HG02970 (cell line): ENCODE measurements at regions not wholly inside any gene's neighbourhood (a gene's known extent, or its start where the extent isn't known, plus 50 kb on each side); places are given as distances from the start of the nearest gene placed in this dataset.

Experiments
- ATAC-seq: cut with Tn5 transposase; IDR thresholded peaks from one replicate; pipeline ENCODE4 v1.9.1; 2021; ENCODE audit warnings: mild to moderate bottlenecking, moderate library complexity, moderate number of reproducible peaks; ENCODE audit not compliant: unreplicated experiment, low FRiP score

DNA sequence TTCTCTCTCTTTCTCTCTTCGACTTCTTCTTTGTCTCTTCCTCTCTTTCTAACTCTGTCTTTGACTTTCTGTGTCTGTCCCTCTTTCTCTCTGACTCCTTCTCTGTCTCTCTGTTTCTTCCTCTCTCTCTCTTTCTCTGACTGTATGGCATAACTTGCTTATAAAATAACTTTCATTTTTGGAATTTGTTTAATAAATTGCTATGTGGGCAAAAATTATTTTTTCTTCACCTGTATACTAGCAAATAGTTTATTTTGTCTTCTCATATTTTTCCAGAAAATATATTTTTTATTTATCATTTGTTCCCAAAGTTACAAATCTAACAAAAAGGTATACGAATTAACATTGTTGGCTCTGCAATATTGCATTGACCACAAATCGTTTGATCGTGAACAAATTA lies 305.7 kb upstream of the FAM98A start:
- ATAC-seq, result no peak

DNA sequence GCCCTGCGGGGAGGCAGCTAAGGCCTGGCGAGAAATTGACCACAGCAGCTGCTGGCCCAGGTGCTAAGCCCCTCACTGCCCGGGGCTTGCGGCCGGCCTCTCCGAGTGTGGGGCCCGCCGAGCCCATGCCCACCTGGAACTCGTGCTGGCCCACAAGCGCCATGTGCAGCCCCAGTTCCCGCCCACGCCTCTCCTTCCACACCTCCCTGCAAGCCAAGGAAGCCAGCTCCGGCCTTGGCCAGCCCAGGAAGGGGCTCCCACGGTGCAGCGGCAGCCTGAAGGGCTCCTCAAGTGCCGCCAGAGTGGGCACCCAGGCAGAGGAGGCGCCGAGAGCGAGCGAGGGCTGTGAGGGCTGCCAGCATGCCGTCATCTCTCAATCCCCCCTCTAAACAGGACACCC lies 304.6 kb upstream of the FAM98A start:
- no peak for ATAC-seq

DNA sequence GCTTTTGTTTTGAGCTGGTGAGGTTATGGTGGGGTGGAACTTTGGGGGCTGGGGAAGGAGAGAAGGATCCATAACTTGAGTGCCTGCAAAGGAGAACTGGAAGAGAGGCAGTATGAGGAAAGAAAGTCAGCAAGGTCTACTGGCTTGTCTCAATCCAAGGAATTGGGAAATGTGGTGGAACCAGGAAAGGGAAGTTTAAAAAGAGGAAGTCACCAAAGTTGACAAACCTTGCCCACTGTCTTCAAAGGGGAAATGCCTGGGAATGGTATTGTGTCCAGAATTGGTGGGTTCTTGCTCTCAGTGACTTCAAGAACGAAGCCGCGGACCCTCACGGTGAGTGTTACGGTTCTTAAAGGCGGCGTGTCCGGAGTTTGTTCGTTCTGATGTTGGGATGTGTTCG lies 304.1 kb upstream of the FAM98A start:
- ATAC-seq, result no peak

DNA sequence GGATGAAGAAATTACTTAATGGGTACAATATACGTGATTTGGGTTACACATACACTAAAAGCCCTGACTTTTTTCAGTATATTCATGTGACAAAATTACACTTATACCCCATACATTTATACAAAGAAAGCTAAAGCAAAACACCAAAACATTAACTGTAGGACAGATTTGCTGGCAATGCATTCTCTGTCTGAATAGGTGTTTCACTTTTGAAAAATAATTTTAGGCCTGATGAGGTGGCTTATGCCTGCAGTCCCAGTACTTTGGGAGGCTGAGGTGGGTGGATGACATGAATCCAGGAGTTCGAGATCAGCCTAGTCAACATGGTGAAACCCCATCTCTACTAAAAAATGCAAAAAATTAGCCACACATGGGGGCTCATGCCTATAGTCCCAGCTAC lies 301.5 kb upstream of the FAM98A start:
- ATAC-seq, result no peak

DNA sequence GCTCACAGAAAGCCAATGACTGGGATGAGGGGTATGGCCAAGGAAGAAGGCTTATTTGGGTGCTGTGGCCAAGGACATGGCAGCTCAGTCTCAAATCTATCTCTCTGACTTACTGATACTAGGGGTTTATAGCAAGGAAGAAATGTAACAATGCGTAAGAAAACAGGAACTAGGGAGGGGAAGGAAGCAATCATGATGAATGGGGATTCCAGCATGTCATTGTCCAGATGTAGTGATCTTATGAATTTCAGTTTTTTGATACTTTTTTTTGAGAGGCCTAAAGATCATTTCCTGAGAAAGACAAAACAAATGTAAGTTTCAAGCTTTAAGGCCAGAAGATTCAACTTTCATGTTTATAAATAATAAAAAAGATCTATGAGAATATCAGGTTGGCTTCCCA lies 298.6 kb upstream of the FAM98A start:
- no peak for ATAC-seq

DNA sequence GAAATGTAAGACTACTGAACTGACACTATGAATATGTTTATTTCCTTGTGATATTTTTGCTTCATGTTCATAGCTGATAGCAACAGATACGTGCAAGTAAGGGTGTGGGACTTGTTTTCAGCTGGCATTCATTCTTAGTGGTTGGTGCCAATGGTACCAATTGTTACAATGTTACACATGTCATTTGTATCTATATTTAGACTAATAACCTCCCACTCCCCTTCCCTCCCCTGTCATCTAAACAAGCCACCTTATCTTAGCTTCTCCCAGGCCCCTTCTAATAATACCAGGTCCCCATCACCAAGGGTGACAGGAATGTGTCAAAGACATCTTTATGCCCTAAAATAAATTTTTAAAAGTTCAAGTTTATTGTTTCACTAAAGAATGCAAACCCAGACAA lies 294.7 kb upstream of the FAM98A start:
- ATAC-seq, result no peak

DNA sequence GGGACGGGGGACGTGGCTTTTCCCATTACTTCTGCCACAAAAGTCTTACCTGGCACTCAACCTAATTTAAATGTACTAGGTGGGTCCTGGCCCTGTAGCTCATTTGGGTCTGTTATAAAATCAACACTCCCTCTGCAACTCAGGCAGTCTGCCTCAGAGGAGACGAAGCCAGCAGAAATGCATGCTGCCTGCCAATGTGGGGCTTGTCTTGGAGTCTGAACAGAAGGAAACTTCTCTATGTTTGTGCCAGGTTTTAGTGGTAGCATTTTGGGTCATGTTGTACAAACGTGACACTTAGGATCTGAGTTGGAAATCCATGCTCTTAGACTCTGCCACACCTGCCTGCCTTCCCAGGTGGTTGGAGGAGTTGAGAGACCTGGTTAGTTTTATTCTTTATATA lies 292.5 kb upstream of the FAM98A start:
- ATAC-seq, result no peak

DNA sequence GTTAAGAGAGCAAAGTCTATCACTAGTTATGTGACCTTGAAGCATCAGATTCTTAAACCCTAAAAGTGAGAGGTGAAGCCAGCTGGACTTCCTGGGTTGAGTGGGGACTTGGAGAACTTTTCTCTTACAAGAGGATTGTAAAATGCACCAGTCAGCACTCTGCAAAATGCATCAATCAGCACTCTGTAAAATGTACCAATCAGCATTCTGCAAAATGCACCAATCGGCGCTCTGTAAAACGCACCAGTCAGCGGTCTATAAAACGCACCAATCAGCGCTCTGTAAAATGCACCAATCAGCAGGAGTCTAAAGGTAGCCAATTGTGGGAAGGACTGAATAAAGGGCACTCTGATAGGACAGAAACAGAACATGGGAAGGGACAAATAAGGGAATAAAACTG lies 291.6 kb upstream of the FAM98A start:
- no peak for ATAC-seq

DNA sequence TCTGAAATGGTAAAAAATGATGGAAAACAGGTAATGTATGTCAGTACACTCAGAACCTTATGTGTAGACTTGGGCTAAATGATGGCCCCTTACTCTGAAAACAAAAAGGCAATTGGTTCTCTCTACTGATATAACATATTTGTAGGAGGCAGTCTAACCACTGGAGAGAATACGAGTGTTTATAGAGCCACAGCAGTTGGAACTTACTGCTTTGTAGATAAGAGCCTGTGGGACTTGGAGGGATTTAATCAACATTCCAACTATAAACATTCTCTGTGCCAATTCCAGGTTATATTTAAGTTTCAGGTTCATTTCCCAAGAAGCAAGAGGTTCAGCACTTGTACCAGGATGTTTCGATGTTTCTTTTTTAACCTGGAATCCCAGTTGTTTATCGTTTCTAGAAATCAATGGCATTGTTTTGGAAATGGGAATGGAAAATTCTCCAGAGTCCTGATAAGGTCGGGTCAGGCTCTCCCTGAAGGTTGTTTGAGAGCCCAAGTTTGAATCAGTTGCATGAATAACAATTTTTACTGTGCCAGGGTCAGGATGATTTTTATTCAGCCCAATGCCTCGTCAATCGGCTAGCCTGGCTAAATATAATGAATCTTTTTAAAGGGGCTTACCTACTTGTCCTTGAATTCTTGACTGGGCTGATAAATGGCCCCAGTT lies 278.4 kb upstream of the FAM98A start:
- no peak for ATAC-seq

DNA sequence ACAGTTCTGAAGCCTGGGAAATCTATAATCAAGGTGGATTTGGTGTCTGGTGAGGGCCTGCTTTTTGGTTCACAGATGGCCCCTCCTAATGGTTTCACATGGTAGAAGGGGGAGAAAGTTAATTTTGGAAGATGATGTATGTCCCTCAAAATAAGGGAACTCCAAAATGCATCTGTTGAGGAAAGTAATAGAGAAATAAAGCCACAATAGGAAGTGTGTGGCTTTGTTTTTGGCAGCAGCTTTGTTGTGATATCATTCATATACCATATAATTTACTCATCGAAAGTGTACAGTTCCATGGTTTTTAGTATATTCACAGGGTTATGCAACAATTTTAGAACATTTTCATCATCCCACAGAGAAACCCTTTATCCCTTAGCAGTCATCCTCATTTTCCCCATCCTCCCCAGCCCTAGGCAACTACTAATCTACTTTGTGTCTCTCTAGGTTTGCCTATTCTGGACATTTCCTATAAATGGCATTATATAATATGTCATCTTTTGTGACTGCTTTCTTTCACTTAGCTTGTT lies 274.0 kb upstream of the FAM98A start:
- ATAC-seq, result no peak

DNA sequence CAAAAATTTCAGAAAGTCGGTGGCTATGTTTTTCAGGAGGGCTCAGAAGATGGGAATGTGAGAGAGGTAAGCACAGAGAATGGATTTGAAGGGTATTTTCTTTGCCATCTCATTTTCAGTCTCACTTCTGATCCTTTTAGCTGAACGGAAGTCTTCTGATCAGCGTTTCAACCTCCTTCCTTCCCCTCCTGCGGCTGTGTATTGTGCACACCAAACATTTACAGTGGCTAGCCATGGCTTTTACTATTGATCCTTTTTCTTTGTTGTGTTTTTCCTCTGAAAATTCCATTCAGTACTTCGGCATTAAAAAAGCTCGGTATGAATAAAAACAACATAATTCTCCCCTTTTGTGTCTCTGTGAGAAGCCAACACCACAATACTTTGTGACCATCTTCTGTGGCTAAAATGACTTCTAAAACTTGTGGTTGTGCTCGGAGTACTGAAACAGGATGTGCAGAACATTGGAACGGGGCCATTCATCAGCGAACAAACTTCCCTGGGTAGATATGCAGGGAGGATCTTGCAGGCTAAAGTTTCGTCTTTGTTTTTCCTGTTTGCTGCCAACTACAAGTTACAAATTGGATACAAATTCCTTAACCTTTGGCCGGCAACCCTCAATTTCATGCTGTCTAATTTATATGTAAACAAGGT lies 260.8 kb upstream of the FAM98A start:
- ATAC-seq, result no peak

DNA sequence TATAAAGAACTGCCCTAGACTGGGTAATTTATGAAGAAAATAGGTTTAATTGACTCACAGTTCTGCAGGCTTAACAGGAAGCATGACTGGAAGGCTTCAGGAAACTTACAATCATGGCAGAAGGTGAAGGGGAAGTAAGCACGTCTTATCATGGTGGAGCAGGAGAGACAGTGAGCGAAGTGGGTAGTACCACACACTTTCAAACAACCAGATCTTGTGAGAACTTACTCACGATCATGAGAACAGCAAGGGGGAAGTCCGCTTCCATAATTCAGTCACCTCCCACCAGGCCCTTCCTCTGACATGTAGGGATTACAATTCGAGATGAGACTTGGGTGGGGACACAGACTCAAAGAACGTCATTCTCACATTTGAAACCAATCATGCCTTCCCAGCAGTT lies 260.1 kb upstream of the FAM98A start:
- no peak for ATAC-seq

DNA sequence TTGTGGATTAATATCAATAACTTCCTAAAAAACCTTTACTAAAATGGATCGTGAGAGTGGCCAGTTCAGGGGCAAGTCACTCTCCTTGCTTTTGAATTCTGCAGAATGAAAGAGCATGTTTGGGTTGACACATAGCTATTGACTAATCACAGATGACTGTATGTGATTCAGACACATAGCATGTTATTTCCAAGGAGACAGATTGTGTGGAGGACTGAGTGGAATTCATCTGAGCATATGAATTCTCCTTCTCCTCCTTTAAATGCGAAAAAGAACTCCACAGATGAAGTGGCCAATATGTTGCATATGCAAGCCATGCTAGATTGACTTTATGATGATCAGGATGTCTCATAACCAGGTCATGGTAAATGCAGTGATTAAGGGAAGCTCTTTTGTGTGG lies 249.4 kb upstream of the FAM98A start:
- no peak for ATAC-seq

DNA sequence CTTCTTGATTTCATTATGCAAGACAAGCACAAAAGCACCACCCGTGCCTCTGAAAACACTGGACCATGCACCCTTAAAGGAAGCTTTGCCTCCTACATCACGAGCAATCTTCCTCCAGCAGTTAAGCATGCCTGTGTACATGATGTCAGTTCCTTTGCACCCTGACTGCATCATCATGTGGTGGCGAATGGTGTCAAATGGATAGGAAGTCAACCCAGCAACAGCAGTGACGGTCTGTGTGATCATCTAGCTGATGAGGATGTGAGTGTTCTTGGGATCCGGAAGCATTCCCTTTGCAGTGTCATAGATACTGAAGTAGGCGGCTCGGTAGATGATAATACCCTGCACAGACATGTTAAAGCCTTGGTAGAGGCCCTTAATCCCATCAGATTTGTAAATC lies 240.7 kb upstream of the FAM98A start:
- ATAC-seq, result no peak

DNA sequence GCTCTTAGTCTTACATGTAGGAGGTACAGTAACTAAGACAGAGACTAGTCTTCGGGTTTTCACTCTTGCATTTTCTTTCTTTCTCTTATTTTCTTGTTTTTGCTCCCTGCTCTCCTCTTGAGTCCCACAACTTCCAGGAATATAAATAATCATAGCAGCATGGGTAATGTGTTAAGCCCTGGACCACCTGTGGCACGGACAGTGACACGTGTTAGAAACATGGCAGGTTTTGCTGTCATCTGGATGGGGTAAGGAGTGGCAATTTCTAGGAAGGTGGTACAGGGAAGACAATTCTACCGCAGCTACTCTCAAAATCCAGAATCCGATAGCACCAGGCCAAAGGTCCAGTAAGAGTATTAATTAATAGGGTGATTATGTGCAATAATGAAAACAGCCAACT lies 237.5 kb upstream of the FAM98A start:
- no peak for ATAC-seq

DNA sequence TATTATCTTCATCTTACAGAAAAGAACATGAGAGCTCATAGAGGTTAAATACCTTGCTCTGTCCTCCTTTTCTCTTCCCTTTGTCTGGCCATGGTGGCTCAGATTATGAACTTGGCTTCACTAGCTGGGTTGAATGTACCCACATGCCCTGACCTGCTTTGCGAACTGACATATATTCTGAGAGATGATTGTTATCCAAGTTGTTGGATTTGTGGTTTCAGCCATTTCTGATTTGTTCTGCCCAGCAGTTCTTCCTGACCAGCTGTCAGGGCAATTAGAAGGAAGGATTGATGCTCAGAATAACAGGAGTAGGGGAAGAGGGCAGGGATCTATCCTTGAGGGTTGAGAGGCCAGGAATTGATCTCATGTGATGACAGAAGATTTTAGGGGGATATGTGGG lies 236.8 kb upstream of the FAM98A start:
- ATAC-seq, result no peak

DNA sequence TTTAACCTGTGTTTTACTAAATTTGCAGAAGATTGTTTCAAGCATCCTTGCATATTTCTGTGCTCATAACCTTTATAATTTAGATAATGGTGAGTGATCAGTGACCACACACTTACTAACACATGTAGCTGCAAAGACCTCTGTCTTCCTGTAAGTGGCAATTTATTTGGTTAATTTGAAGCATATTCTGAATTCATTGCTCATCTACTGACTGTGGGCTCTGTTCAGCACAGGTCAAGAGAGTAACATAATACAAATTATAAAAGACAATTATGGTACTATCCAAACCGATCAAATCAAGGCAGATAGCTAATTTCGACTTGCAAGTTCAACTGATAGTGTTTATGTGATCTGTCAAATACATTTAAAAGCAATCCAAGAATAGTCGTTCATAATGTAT lies 223.9 kb upstream of the FAM98A start:
- no peak for ATAC-seq

DNA sequence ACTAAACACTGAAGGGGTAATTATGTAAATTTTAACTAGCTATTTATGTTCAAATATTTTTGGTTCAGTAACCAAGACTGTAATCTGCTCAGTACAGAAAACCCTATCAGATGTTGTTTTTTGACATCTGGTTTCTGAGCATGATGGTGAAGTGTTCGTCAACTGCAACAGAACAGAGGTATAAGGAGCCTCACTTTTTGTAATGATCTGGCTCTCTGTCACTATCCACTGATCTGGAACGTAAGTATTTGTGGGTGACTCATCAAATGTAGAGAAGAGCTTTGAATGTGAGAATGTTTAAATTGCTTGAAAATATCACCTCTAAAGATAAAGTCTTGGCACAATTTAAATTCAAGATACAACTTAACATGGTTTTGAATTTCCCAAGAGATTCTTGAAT lies 213.6 kb upstream of the FAM98A start:
- no peak for ATAC-seq

DNA sequence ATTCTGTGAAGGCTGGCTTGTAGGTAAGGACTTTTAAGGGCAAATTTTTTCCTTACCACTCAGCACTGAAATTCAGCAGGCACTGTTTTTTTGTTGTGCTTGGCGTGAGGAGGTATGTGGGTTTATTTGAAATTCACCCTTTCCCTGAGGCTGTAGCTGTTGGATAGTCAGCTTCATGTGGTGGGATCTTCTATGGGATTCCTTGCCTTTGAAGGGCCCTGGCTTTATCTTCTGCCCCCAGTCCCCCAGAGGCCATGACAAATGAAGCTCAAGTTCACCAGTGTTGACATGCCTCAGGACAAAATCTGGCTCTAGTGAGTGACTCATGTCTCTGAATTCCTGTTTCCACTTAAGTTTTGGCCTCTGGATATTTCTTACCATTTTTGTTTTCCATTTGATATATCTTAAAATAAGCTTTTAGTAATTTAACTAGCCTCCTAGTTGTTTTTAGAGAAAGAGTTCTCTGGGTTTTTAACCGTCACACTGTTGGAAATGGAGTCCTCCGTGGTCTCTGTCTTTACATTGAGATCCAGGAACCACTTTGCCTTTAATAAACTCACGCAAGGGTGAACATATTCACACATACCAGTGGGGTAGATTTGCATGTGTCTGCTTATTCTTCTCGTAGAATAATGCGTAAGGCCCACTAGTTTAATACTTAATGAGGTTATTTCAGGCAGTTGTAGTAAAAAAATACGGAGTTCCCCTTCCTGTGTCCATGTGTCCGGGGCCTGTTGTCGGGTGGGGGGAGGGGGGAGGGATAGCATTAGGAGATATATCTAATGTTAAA lies 211.1 kb upstream of the FAM98A start:
- ATAC-seq, result no peak

DNA sequence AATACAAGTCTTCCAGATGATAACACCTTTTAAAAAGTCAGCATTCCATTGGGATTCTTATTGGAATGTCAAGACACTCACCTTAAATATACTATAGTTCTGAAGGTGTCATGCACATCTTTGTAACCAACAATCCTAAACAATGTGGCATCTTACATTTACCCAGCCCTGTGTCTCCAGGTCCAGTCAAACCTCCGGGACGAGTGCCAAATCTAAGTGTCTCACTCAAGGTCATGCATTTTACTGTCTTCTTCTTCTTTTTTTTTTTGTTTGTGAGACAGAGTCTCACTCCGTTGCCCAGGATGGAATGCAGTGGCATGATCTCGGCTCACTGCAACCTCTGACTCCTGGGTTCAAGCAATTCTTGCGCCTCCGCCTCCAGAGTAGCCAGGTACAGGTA lies 206.9 kb upstream of the FAM98A start:
- no peak for ATAC-seq

DNA sequence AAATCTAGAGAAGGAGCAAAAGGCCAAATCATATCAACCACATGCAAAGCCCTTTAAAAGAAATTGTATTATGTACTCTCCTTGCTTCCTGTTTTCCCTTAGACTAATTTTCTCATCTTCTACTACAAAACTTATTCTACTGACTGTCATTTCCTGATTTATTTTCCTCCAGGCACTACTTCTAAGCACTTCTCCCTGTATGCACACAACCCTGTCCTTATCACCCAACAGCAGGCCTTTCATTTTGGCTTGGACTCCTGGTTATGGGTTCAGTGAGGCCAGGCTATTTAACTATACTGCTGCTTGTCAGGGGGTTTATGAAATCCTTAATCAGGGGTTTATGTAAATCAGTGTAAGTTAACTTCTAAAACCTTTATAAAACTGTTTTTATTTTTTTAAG lies 205.1 kb upstream of the FAM98A start:
- ATAC-seq, result no peak

DNA sequence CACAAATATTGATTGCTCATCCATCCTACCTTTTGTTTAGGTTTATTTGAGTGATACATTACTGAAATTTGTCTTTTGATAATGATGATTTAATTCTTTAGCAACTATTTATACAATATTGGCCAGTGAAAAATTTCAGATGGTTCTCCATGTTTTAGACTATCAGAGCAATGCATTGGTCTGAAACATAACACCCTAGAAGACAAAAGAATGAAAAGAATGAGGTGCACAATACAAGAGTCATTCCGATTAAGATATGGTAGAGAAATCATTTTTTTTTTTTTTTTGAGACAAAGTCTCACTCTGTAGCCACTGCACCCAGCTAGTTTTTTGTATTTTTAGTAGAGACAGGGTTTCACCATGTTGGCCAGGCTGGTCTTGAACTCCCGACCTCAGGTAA lies 197.4 kb upstream of the FAM98A start:
- no peak for ATAC-seq
